GM23338 (cell line): ENCODE measurements at regions not wholly inside any gene's neighbourhood (a gene's known extent, or its start where the extent isn't known, plus 50 kb on each side); places are given as distances from the start of the nearest gene placed in this dataset.

Source experiments
- ATAC-seq: fragments of 200-7000 bp; cut with Tn5 transposase; 3 replicates; pipeline ENCODE4 v1.9.1; 2020
- DNase-seq: peaks from one replicate; pipeline ENCODE4 v3.0.0-alpha.2; 2015; ENCODE audit warnings: low spot score
- H2AFZ ChIP-seq: fragments of 200-600 bp; sonication (generic); 2 replicates; pipeline ENCODE4 v1.8.0; 2016; ENCODE audit warnings: antibody characterized with exemption, mild to moderate bottlenecking, moderate library complexity
- H3F3A ChIP-seq: fragments of 200-600 bp; sonication (generic); replicated peaks from 2 replicates; pipeline ENCODE4 v1.8.0; 2017; ENCODE audit warnings: antibody characterized with exemption, mixed run types, low read depth
- H3K27ac ChIP-seq: fragments of 200-600 bp; sonication (generic); 2 replicates; pipeline ENCODE4 v1.6.1; 2016; ENCODE audit warnings: low read depth
- H3K27me3 ChIP-seq: fragments of 200-600 bp; sonication (generic); 2 replicates; pipeline ENCODE4 v1.8.0; 2016; ENCODE audit warnings: mild to moderate bottlenecking, mixed run types, moderate library complexity; ENCODE audit not compliant: insufficient read depth
- H3K36me3 ChIP-seq: fragments of 200-600 bp; sonication (generic); 2 replicates; pipeline ENCODE4 v1.8.0; 2016; ENCODE audit warnings: mild to moderate bottlenecking; ENCODE audit not compliant: insufficient read depth
- H3K4me1 ChIP-seq: fragments of 200-600 bp; sonication (generic); 2 replicates; pipeline ENCODE4 v1.8.0; 2016; ENCODE audit warnings: mild to moderate bottlenecking, moderate library complexity; ENCODE audit not compliant: insufficient read depth
- H3K4me2 ChIP-seq: fragments of 200-600 bp; sonication (generic); 2 replicates; pipeline ENCODE4 v1.7.1; 2017; ENCODE audit warnings: mixed run types
- H3K4me3 ChIP-seq: fragments of 200-600 bp; sonication (generic); 2 replicates; pipeline ENCODE4 v1.6.1; 2016; ENCODE audit warnings: mixed run types
- H3K79me2 ChIP-seq: fragments of 200-600 bp; sonication (generic); replicated peaks from 2 replicates; pipeline ENCODE4 v1.8.0; 2017; ENCODE audit warnings: mild to moderate bottlenecking; ENCODE audit not compliant: insufficient read depth
- H3K9me2 ChIP-seq: fragments of 200-600 bp; sonication (generic); 2 replicates; pipeline ENCODE4 v1.8.0; 2017; ENCODE audit not compliant: insufficient read depth
- H4K20me1 ChIP-seq: fragments of 200-600 bp; sonication (generic); replicated peaks from 2 replicates; pipeline ENCODE4 v1.8.0; 2017; ENCODE audit warnings: mild to moderate bottlenecking; ENCODE audit not compliant: insufficient read depth
- H3K27ac Mint-ChIP-seq: 2 replicates; pipeline ENCODE4 v1.8.0; 2020; ENCODE audit warnings: inconsistent platforms, mild to moderate bottlenecking, moderate library complexity, mixed read lengths
- H3K27me3 Mint-ChIP-seq: 3 replicates; pipeline ENCODE4 v1.8.0; 2022; ENCODE audit warnings: low read depth, mild to moderate bottlenecking, moderate library complexity, mixed read lengths, inconsistent platforms; ENCODE audit not compliant: insufficient read depth, poor library complexity
- H3K36me3 Mint-ChIP-seq: 3 replicates; pipeline ENCODE4 v1.8.0; 2021; ENCODE audit warnings: low read depth, mild to moderate bottlenecking, inconsistent platforms, moderate library complexity, mixed read lengths
- H3K4me1 Mint-ChIP-seq: 3 replicates; pipeline ENCODE4 v1.8.0; 2020; ENCODE audit warnings: mild to moderate bottlenecking, inconsistent platforms, mixed read lengths
- H3K4me3 Mint-ChIP-seq: 3 replicates; pipeline ENCODE4 v1.8.0; 2021; ENCODE audit warnings: moderate library complexity, mild to moderate bottlenecking, inconsistent platforms, mixed read lengths
- H3K9me3 Mint-ChIP-seq: 3 replicates; pipeline ENCODE4 v1.8.0; 2020; ENCODE audit warnings: moderate library complexity, mild to moderate bottlenecking, inconsistent platforms, mixed read lengths
- EZH2 ChIP-seq: fragments of 200-600 bp; sonication (generic); IDR thresholded peaks from one replicate; pipeline ENCODE4 v1.8.0; 2017; ENCODE audit warnings: antibody characterized with exemption, mild to moderate bottlenecking, low read depth; ENCODE audit not compliant: unreplicated experiment
- EZH2phosphoT487 ChIP-seq: fragments of 200-600 bp; sonication (generic); IDR thresholded peaks from one replicate; pipeline ENCODE4 v1.8.1; 2018; ENCODE audit warnings: antibody characterized with exemption; ENCODE audit not compliant: unreplicated experiment
- JUNB ChIP-seq: IDR thresholded peaks from one replicate; pipeline ENCODE4 v1.6.1; 2016; ENCODE audit warnings: antibody characterized with exemption; ENCODE audit not compliant: unreplicated experiment
- NANOG ChIP-seq: IDR thresholded peaks from 2 replicates; pipeline ENCODE4 v1.6.1; 2016; ENCODE audit warnings: antibody characterized with exemption, borderline replicate concordance
- ZNF331 ChIP-seq: fragments of 250-450 bp; sonication (Bioruptor Pico); IDR thresholded peaks from 2 replicates; pipeline ENCODE4 v1.5.0; 2020; ENCODE audit warnings: low read depth, mild to moderate bottlenecking, moderate library complexity
- ZNF462 ChIP-seq: fragments of 250-450 bp; sonication (Bioruptor Pico); IDR thresholded peaks from 2 replicates; pipeline ENCODE4 v1.5.0; 2020; ENCODE audit warnings: mild to moderate bottlenecking, moderate library complexity
- TF ChIP-seq, protein P1 (sequence below), 2 experiments: fragments of 200-600 bp in 1 of 2; sonication (generic) in 1 of 2; conservative IDR thresholded peaks; 2 replicates each; pipeline versions ENCODE4 v1.5.1 to v1.6.1; 2016 to 2017; ENCODE audit warnings: antibody characterized with exemption in 2 of 2, low read depth in 2 of 2, mild to moderate bottlenecking in 2 of 2, moderate library complexity in 1 of 2

DNA sequence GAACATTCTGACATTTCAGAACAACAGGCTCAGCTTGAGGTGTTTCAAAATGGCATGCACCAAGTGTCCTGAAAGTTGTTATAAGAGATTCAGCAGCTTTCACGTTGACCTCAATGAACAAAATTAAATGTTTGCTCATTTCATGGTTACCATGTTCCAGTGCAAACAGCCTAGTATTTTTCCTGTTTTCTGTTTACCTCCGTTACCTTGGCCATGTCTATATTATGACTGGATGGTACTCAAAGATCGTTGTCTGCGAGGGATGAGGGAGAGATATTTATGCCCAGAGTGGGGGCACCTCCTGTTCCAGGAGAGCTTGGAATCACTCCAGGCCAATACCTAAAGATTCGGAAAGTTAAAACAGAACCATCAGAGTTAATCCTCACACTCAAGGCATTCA lies 83.8 kb upstream of the SASH1 start:
- Mint-ChIP-seq H3K4me1 (peaks cover 23% of the 10 kb centered on the region), H3K9me3 (no peaks in the 10 kb centered on the region), H3K36me3 (no peaks in the 10 kb centered on the region), H3K27ac (no peak overlapping the region), H3K4me3 (no peak overlapping the region), H3K27me3 (peaks cover 5% of the 10 kb centered on the region)
- peak overlapping the region; percentile 28; the same call in 1 of the 2 replicates for H2AFZ ChIP-seq
- no peaks in the 10 kb centered on the region for H3K79me2 ChIP-seq
- no peaks in the 10 kb centered on the region for H4K20me1 ChIP-seq
- H3K27ac ChIP-seq, result no peak overlapping the region
- no peaks in the 10 kb centered on the region for H3K36me3 ChIP-seq
- no peak overlapping the region for H3K4me2 ChIP-seq
- peaks cover 16% of the 10 kb centered on the region for H3K4me1 ChIP-seq
- ATAC-seq, result no peak
- no peak overlapping the region for H3K4me3 ChIP-seq
- H3K9me2 ChIP-seq, result no peaks in the 10 kb centered on the region; the same call in 1 of the 2 replicates
- TF ChIP-seq JUNB (no peak), EZH2 (no peak), ZNF331 (CRISPR knock-in tag) (no peak), EZH2phosphoT487 (no peak), ZNF462 (CRISPR knock-in tag) (no peak), NANOG (no peak)
- TF ChIP-seq, protein P1, sequence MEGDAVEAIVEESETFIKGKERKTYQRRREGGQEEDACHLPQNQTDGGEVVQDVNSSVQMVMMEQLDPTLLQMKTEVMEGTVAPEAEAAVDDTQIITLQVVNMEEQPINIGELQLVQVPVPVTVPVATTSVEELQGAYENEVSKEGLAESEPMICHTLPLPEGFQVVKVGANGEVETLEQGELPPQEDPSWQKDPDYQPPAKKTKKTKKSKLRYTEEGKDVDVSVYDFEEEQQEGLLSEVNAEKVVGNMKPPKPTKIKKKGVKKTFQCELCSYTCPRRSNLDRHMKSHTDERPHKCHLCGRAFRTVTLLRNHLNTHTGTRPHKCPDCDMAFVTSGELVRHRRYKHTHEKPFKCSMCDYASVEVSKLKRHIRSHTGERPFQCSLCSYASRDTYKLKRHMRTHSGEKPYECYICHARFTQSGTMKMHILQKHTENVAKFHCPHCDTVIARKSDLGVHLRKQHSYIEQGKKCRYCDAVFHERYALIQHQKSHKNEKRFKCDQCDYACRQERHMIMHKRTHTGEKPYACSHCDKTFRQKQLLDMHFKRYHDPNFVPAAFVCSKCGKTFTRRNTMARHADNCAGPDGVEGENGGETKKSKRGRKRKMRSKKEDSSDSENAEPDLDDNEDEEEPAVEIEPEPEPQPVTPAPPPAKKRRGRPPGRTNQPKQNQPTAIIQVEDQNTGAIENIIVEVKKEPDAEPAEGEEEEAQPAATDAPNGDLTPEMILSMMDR (conservative IDR thresholded peaks at IDR 0.05; ENCODE audit: low read depth in 2 of 2), result no peak
- H3K27me3 ChIP-seq, result no peaks in the 10 kb centered on the region
- DNase-seq, result no peak
- no peaks in the 10 kb centered on the region for H3F3A ChIP-seq
